ENCODE measurements at regions not wholly inside any gene's neighbourhood (a gene's known extent, or its start where the extent isn't known, plus 50 kb on each side); places are given as distances from the start of the nearest gene placed in this dataset.

DNA sequence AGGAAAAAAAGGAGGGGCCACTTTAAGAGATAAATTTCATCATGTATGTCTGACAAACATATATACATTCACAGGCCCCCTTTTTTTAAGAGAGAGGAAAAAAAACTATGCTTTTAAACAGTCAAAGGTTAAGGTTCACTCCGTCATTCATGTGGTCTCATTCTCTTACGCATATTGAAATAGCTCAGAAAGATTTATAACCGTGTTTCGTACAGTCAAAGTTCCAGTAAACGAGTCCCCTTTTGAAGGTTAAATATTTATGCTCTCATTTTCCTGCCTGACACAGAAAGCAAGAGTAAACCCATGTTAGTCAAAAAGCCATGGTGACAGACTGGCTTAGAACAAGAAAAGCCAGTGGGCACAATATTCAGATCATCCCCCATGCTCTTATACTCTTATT is 248.0 kb upstream of the ARRDC4 start:
- no peak for DNase-seq
- CTCF ChIA-PET = interaction anchor here (0.6 kb wide), 1 partner anchor 174 kb away, joined by 3 read pairs; no protein-coding TSS in a partner anchor
- Mint-ChIP-seq H3K4me1 (ENCODE audit: low read depth, unreplicated experiment) (no peaks in the 10 kb centered on the region), H3K36me3 (ENCODE audit: insufficient read depth, unreplicated experiment) (no peaks in the 10 kb centered on the region), H3K27ac (ENCODE audit: unreplicated experiment) (no peak overlapping the region), H3K4me3 (ENCODE audit: low read depth, unreplicated experiment) (no peak overlapping the region), H3K9me3 (ENCODE audit: low read depth, unreplicated experiment) (no peaks in the 10 kb centered on the region), H3K27me3 (ENCODE audit: unreplicated experiment) (no peaks in the 10 kb centered on the region)
- intact Hi-C loops (cut with micrococcal nuclease; ENCODE audit: unreplicated experiment) = no loop called here
- TF ChIP-seq, protein P1, sequence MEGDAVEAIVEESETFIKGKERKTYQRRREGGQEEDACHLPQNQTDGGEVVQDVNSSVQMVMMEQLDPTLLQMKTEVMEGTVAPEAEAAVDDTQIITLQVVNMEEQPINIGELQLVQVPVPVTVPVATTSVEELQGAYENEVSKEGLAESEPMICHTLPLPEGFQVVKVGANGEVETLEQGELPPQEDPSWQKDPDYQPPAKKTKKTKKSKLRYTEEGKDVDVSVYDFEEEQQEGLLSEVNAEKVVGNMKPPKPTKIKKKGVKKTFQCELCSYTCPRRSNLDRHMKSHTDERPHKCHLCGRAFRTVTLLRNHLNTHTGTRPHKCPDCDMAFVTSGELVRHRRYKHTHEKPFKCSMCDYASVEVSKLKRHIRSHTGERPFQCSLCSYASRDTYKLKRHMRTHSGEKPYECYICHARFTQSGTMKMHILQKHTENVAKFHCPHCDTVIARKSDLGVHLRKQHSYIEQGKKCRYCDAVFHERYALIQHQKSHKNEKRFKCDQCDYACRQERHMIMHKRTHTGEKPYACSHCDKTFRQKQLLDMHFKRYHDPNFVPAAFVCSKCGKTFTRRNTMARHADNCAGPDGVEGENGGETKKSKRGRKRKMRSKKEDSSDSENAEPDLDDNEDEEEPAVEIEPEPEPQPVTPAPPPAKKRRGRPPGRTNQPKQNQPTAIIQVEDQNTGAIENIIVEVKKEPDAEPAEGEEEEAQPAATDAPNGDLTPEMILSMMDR (IDR thresholded peaks at IDR 0.05; ENCODE audit: unreplicated experiment) = no peak
- BruUV-seq (replicated peaks) = no TSS peak

GRCh38 chr15:97717806-97718205 is 242.7 kb upstream of the ARRDC4 start:
- Mint-ChIP-seq H3K4me1 (ENCODE audit: low read depth, unreplicated experiment) (no peaks in the 10 kb centered on the region), H3K4me3 (ENCODE audit: low read depth, unreplicated experiment) (no peak overlapping the region), H3K36me3 (ENCODE audit: insufficient read depth, unreplicated experiment) (no peaks in the 10 kb centered on the region), H3K27me3 (ENCODE audit: unreplicated experiment) (no peaks in the 10 kb centered on the region), H3K27ac (ENCODE audit: unreplicated experiment) (no peak overlapping the region), H3K9me3 (ENCODE audit: low read depth, unreplicated experiment) (peaks cover 12% of the 10 kb centered on the region)
- CTCF ChIA-PET = interaction anchor here (0.6 kb wide), 1 partner anchor 291 kb away, joined by 3 read pairs; no protein-coding TSS in a partner anchor
- intact Hi-C loops (cut with micrococcal nuclease; ENCODE audit: unreplicated experiment) = no loop called here
- no peak for DNase-seq
- TF ChIP-seq, protein P1 (IDR thresholded peaks at IDR 0.05; ENCODE audit: unreplicated experiment) = no peak
- no TSS peak for BruUV-seq (replicated peaks)

DNA sequence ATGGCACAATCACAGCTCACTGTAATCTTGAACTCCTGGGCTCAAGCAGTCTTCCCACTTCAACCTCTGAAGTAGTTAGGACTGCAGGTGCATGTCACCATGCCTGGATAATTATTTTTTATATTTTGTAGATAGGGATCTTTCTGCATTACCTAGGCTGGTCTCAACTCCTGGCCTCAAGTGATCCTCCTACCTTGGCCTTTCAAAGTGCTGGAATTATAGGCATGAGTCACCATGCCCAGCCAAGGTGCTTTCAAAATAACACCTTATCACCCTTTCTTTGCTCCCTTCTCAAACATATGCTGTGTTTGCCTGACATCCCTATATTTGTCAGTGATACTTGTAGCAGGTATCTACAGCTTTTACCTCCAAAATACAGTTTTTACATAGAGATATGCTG is 242.0 kb upstream of the ARRDC4 start:
- Mint-ChIP-seq H3K27me3 (ENCODE audit: unreplicated experiment) (no peaks in the 10 kb centered on the region), H3K4me1 (ENCODE audit: low read depth, unreplicated experiment) (no peaks in the 10 kb centered on the region), H3K36me3 (ENCODE audit: insufficient read depth, unreplicated experiment) (no peaks in the 10 kb centered on the region), H3K27ac (ENCODE audit: unreplicated experiment) (no peak overlapping the region), H3K9me3 (ENCODE audit: low read depth, unreplicated experiment) (peaks cover 14% of the 10 kb centered on the region), H3K4me3 (ENCODE audit: low read depth, unreplicated experiment) (no peak overlapping the region)
- TF ChIP-seq, protein P1 (IDR thresholded peaks at IDR 0.05; ENCODE audit: unreplicated experiment) = no peak
- no peak for DNase-seq
- intact Hi-C loops (cut with micrococcal nuclease; ENCODE audit: unreplicated experiment) = no loop called here
- CTCF ChIA-PET = no interaction called here
- BruUV-seq (replicated peaks) = no TSS peak

- intact Hi-C loops (cut with micrococcal nuclease; ENCODE audit: unreplicated experiment) = no loop called here
- peaks cover 3% of the 10 kb centered on the region for H3K9me3 Mint-ChIP-seq (ENCODE audit: low read depth, unreplicated experiment)
- no peaks in the 10 kb centered on the region for H3K4me1 Mint-ChIP-seq (ENCODE audit: low read depth, unreplicated experiment)
- CTCF ChIA-PET = interaction anchor here (0.7 kb wide), 1 partner anchor 1980 kb away, joined by 3 read pairs; no protein-coding TSS in a partner anchor
- no peak for DNase-seq
- no peak overlapping the region for H3K4me3 Mint-ChIP-seq (ENCODE audit: low read depth, unreplicated experiment)
- TF ChIP-seq, protein P1 (IDR thresholded peaks at IDR 0.05; ENCODE audit: unreplicated experiment) = no peak
- no TSS peak for BruUV-seq (replicated peaks)
- no peak overlapping the region for H3K27ac Mint-ChIP-seq (ENCODE audit: unreplicated experiment)
- H3K27me3 Mint-ChIP-seq (ENCODE audit: unreplicated experiment) = no peaks in the 10 kb centered on the region
- no peaks in the 10 kb centered on the region for H3K36me3 Mint-ChIP-seq (ENCODE audit: insufficient read depth, unreplicated experiment)
Measured at GRCh38 chr15:97728791-97729190, 231.7 kb upstream of the ARRDC4 start.

Data from Calu3 (cell line).